Adipocyte (in vitro differentiated cells): ENCODE measurements at regions not wholly inside any gene's neighbourhood (a gene's known extent, or its start where the extent isn't known, plus 50 kb on each side); places are given as distances from the start of the nearest gene placed in this dataset.
A peak's percentile ranks its signal among the peaks of the same experiment; 100 is the strongest.

Experiments
- DNase-seq: peaks from one replicate; pipeline ENCODE4 v3.0.0-alpha.2; 2015; ENCODE audit warnings: low read depth
- H3K27me3 ChIP-seq: replicated peaks from 2 replicates; pipeline ENCODE4 v1.7.0; 2013; ENCODE audit warnings: mild to moderate bottlenecking, low read length, moderate library complexity; ENCODE audit not compliant: control insufficient read depth, insufficient read depth
- H3K36me3 ChIP-seq: 2 replicates; pipeline ENCODE4 v1.7.0; 2013; ENCODE audit warnings: low read length, mild to moderate bottlenecking, moderate library complexity; ENCODE audit not compliant: control insufficient read depth, insufficient read depth, severe bottlenecking
- H3K4me1 ChIP-seq: 2 replicates; pipeline ENCODE4 v1.7.0; 2013; ENCODE audit warnings: mild to moderate bottlenecking, low read length, moderate library complexity; ENCODE audit not compliant: control insufficient read depth, insufficient read depth
- H3K4me3 ChIP-seq: 2 replicates; pipeline ENCODE4 v1.7.0; 2013; ENCODE audit warnings: mild to moderate bottlenecking, low read length, moderate library complexity
- H3K9ac ChIP-seq: 2 replicates; pipeline ENCODE4 v1.7.0; 2013; ENCODE audit warnings: mild to moderate bottlenecking, low read length, moderate library complexity
- H3K9me3 ChIP-seq: 2 replicates; pipeline ENCODE4 v1.7.0; 2013; ENCODE audit warnings: mild to moderate bottlenecking, low read length, moderate library complexity; ENCODE audit not compliant: control insufficient read depth

DNA sequence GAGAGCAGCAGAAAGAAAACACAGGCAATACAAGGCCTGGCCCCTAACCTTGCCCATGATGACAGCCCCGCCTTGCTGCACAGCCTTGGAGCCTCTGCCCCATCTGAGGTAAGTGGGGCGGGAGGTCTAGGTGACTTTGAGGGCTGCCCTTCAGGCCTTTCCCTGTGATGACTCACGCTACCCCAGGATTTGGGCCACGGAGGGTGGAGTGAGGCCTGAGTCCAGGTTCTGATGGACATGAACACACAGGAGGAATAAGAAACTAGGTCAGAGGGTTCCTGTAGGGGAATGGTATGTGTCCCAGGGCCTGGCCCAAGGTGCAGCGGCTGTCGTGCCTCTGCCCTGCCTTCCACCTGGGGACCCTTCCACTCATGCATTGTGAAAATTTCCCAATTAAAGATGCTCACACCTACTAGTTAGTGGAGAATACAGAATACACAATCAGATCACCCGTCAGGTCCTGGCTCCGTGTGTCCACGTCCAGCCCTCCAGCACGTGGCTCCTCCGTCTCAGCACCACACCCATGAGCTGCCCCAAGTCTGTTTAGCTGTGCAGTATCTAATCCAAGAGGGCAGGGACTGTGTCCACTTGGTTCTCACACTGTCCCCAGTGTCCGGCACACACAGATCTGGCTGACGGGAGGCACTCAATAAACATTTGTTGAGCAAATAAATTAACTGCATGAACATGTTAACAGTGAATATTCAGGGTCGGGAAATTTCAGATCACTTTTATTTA, 111.0 kb downstream of the CHST1 start:
- H3K4me3 ChIP-seq, result no peak overlapping the region
- peaks cover 14% of the 10 kb centered on the region for H3K9me3 ChIP-seq
- no peak overlapping the region for H3K9ac ChIP-seq
- H3K4me1 ChIP-seq, result peaks cover 18% of the 10 kb centered on the region
- no peak for DNase-seq
- H3K27me3 ChIP-seq, result peaks cover 8% of the 10 kb centered on the region
- H3K36me3 ChIP-seq, result no peaks in the 10 kb centered on the region

DNA sequence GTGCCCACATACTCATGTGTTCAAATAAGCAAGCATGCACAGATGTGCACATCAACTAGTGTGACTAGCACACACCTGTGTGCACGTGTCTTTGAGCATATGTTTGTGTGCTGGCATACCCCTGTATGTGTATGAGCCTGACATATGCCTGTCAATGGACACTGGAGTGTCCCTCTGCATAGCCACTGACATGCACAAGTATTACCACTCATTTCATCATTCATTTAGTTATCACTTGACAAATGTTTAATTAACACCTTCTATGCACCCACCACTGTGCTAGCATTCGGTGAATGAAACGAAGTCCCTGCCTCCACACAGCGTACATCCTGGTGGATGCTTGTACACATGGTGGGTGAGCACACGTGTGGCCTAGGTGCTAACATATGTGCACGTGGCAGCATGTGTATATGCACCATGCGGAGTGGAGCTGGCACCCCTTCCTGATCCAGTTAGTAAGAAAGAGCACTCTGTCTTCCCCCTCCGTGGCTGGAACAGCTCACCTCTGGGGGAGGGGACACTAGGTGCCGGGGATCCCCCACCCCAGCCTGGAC, 112.0 kb downstream of the CHST1 start:
- Histone ChIP-seq H3K9me3 (peaks cover 12% of the 10 kb centered on the region), H3K9ac (no peak overlapping the region), H3K4me1 (peaks cover 18% of the 10 kb centered on the region), H3K36me3 (no peaks in the 10 kb centered on the region), H3K27me3 (peaks cover 8% of the 10 kb centered on the region), H3K4me3 (no peak overlapping the region)
- no peak for DNase-seq

- no peak overlapping the region for H3K4me3 ChIP-seq
- peaks cover 12% of the 10 kb centered on the region for H3K4me1 ChIP-seq
- no peaks in the 10 kb centered on the region for H3K36me3 ChIP-seq
- H3K27me3 ChIP-seq, result peaks cover 22% of the 10 kb centered on the region
- no peak for DNase-seq
- no peaks in the 10 kb centered on the region for H3K9me3 ChIP-seq
- no peak overlapping the region for H3K9ac ChIP-seq
Observed at GRCh38 chr11:45551191-45551713, 114.2 kb downstream of the CHST1 start.

- no peaks in the 10 kb centered on the region for H3K36me3 ChIP-seq
Observed at GRCh38 chr11:45549257-45549656, 116.2 kb downstream of the CHST1 start.

GRCh38 chr11:45546366-45546765, 119.1 kb downstream of the CHST1 start:
- Histone ChIP-seq H3K27me3 (peaks cover 61% of the 10 kb centered on the region), H3K4me1 (no peaks in the 10 kb centered on the region), H3K9ac (no peak overlapping the region), H3K36me3 (no peaks in the 10 kb centered on the region), H3K9me3 (no peaks in the 10 kb centered on the region), H3K4me3 (no peak overlapping the region)
- no peak for DNase-seq

More at GRCh38 chr11:45549257-45549656, 116.2 kb downstream of the CHST1 start:
- no peak overlapping the region for H3K9ac ChIP-seq
- H3K4me1 ChIP-seq, result peaks cover 3% of the 10 kb centered on the region
- DNase-seq, result no peak
- peaks cover 37% of the 10 kb centered on the region for H3K27me3 ChIP-seq
- H3K4me3 ChIP-seq, result no peak overlapping the region
- H3K9me3 ChIP-seq, result no peaks in the 10 kb centered on the region

- Histone ChIP-seq H3K4me1 (no peaks in the 10 kb centered on the region), H3K9me3 (no peaks in the 10 kb centered on the region), H3K27me3 (peaks cover 57% of the 10 kb centered on the region), H3K36me3 (no peaks in the 10 kb centered on the region), H3K9ac (no peak overlapping the region), H3K4me3 (no peak overlapping the region)
- DNase-seq, result no peak
Observed at GRCh38 chr11:45544826-45545225, 120.6 kb downstream of the CHST1 start.

GRCh38 chr11:45543808-45544422, 121.5 kb downstream of the CHST1 start:
- DNase-seq, result peak; percentile 15
- Histone ChIP-seq H3K9ac (no peak overlapping the region), H3K4me1 (no peaks in the 10 kb centered on the region), H3K9me3 (no peaks in the 10 kb centered on the region), H3K27me3 (peaks cover 54% of the 10 kb centered on the region), H3K36me3 (no peaks in the 10 kb centered on the region), H3K4me3 (no peak overlapping the region)

DNA sequence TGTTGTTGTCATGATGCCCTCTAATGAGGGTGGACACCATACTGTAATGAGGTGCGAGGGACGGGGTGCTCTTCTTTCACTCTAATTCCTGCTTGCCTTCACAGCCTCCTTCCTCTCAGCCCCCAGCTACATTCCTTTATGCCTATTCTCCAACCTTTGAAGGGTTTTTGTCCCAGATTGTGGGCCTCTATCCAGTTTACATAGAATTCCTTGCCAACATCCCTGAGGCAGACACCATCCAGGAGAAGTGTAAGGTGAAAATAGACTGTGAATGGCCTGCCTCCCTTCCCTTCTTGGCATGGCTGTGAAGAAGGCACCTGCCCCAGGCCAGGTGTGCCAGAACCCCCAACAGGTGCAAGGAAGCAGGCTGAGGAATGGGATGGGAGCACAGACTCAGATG, 122.3 kb downstream of the CHST1 start:
- peaks cover 52% of the 10 kb centered on the region for H3K27me3 ChIP-seq
- H3K4me3 ChIP-seq, result no peak overlapping the region

DNA sequence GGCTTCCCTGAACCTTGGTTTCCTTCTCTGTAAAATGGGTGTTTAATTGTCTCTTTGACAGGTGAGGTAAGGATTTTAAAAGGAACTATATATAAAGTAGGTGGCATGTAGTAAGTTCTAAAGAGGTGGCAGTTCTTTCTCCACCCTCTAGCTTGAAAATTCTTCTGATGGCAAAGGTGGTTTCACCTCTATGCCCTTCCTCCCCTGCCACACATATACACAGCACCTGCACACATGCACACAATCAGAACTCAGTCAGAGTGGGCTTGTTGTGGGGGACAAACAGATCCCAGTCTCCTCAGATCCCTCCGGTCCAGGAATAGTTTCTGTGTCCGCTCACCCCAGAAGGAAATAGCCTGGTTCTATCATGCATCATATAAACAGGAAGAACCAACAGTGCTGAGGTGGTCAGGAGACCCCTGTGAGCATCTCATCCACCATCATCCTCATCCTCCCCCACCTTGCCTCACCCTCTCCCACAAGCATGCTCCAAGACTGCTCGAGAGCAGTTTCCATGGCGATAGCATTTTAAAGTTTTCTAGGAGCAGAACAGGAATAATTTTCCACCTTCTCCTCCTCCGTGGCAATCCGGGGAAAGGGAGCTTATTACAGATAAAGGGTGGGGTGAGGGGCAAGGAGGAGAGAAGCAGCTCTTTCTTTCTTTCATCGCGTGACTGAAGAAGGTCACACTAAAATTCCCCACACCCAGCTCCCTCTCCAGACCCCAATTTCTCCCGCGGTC, 123.6 kb downstream of the CHST1 start:
- H3K9ac ChIP-seq, result no peak overlapping the region
- no peaks in the 10 kb centered on the region for H3K9me3 ChIP-seq
- DNase-seq, result no peak
- H3K4me1 ChIP-seq, result peaks cover 9% of the 10 kb centered on the region
- H3K4me3 ChIP-seq, result no peak overlapping the region
- H3K36me3 ChIP-seq, result no peaks in the 10 kb centered on the region
- H3K27me3 ChIP-seq, result peaks cover 42% of the 10 kb centered on the region

More for the DNA sequence above, 122.3 kb downstream of the CHST1 start:
- Histone ChIP-seq H3K4me1 (peaks cover 6% of the 10 kb centered on the region), H3K36me3 (no peaks in the 10 kb centered on the region), H3K9ac (no peak overlapping the region), H3K9me3 (no peaks in the 10 kb centered on the region)
- no peak for DNase-seq

DNA sequence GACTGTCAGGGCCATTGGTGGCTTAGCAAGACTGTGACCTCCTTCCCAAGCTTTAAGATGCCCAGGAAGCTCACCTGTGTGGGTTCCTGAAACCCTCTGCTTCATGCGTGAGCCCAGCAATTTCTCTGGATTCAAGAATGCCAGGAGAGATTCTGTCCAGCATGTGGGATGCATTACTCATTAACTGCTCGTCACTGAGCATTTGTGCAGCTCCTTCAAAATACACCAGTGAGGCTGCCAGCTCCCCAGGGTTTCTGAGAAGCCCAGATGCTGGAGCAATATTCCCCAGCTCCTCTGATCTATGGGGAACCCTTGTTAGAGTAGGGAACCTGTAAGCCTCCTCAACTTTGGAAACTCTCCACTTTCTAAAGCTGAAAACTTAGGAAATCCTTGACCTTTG, 126.5 kb downstream of the CHST1 start:
- DNase-seq, result no peak
- Histone ChIP-seq H3K9ac (no peak overlapping the region), H3K36me3 (no peaks in the 10 kb centered on the region), H3K9me3 (no peaks in the 10 kb centered on the region), H3K27me3 (peaks cover 28% of the 10 kb centered on the region), H3K4me1 (peaks cover 9% of the 10 kb centered on the region), H3K4me3 (no peak overlapping the region)

DNA sequence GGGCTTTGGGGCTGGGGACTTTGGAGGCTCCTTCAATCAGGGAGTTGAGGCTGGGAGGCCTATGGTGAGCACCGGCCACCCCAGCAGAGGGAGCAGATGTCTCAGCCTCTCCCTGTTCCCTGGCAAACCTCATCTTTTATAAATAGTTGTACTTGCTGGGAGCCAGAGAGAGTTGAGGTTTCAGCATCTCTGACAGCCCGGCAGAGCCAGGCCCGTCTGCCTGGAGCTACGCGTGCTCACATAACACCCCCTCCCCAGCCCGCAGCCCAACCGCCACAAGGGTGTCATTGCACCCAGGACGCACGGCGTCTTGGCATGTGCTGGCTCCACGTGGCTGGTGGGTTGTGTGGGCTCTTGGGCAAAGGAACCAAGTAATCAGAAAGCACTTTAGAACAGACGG, 127.1 kb downstream of the CHST1 start:
- H3K36me3 ChIP-seq, result no peaks in the 10 kb centered on the region
- DNase-seq, result no peak
- H3K27me3 ChIP-seq, result peaks cover 22% of the 10 kb centered on the region
- no peak overlapping the region for H3K4me3 ChIP-seq
- H3K4me1 ChIP-seq, result peaks cover 9% of the 10 kb centered on the region
- no peaks in the 10 kb centered on the region for H3K9me3 ChIP-seq
- no peak overlapping the region for H3K9ac ChIP-seq
